ENCODE measurements at regions not wholly inside any gene's neighbourhood (a gene's known extent, or its start where the extent isn't known, plus 50 kb on each side); places are given as distances from the start of the nearest gene placed in this dataset.

- ATAC-seq (ENCODE audit: insufficient read depth, low read depth) (no peak), DNase-seq (no peak)
- no peaks in the 10 kb centered on the region for H4K20me1 ChIP-seq (ENCODE audit: insufficient read depth, low read length)
- H3K79me2 ChIP-seq (ENCODE audit: insufficient read depth, low read length): no peaks in the 10 kb centered on the region
- no peak overlapping the region for H2AFZ ChIP-seq (ENCODE audit: low read depth, low read length)
- H3K4me2 ChIP-seq (ENCODE audit: insufficient read depth, low read length): no peak overlapping the region
- no peak overlapping the region for H3K27ac ChIP-seq (ENCODE audit: low read length)
- TF ChIP-seq EZH2 (IDR thresholded peaks at IDR 0.05; ENCODE audit: borderline replicate concordance, low read depth, low read length, severe bottlenecking) (no peak), CTCF (IDR thresholded peaks at IDR 0.05; ENCODE audit: borderline replicate concordance, extremely low read depth, low read length, poor library complexity, severe bottlenecking) (no peak)
- no peak overlapping the region for H3K9ac ChIP-seq (ENCODE audit: low read depth, low read length)
- H3K9me3 ChIP-seq (ENCODE audit: insufficient read depth, low read length, severe bottlenecking): no peaks in the 10 kb centered on the region
- H3K4me3 ChIP-seq (ENCODE audit: low read depth in 1 of 2, low read length in 2 of 2): no peak overlapping the region
- no peaks in the 10 kb centered on the region for H3K4me1 ChIP-seq (ENCODE audit: insufficient read depth, low read length)
- no peaks in the 10 kb centered on the region for H3K27me3 ChIP-seq (ENCODE audit: insufficient read depth, low read length, poor library complexity)
- no peaks in the 10 kb centered on the region for H3K36me3 ChIP-seq (ENCODE audit: insufficient read depth, low read length)
Measured at GRCh38 chr3:76011121-76011520, 225.8 kb upstream of the ZNF717 start.

DNA sequence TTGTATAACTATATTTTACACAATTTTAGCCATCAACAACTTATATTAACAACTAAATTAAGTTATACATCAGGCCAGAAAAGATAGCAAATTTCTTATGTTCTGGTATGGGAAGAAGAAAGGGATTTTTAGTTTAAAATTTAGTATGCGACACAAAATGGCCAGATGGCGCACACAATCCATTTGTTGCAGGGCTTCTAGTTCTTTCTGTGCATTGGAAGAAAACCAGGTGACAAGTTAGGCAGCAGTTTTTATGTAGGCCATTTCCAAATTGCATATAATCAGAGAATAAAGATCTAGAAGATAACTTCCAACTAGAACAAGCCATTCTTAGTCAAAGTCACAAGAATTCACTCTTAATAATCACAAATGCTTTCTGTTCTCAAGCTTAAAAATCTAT lies 230.1 kb upstream of the ZNF717 start:
- Histone ChIP-seq H2AFZ (ENCODE audit: low read depth, low read length) (no peak overlapping the region), H3K9me3 (ENCODE audit: insufficient read depth, low read length, severe bottlenecking) (no peaks in the 10 kb centered on the region), H3K27ac (ENCODE audit: low read length) (no peak overlapping the region), H3K36me3 (ENCODE audit: insufficient read depth, low read length) (no peaks in the 10 kb centered on the region), H3K9ac (ENCODE audit: low read depth, low read length) (no peak overlapping the region), H3K4me2 (ENCODE audit: insufficient read depth, low read length) (no peak overlapping the region), H3K4me1 (ENCODE audit: insufficient read depth, low read length) (no peaks in the 10 kb centered on the region), H3K27me3 (ENCODE audit: insufficient read depth, low read length, poor library complexity) (no peaks in the 10 kb centered on the region), H3K79me2 (ENCODE audit: insufficient read depth, low read length) (no peaks in the 10 kb centered on the region), H4K20me1 (ENCODE audit: insufficient read depth, low read length) (no peaks in the 10 kb centered on the region), H3K4me3 (ENCODE audit: low read depth in 1 of 2, low read length in 2 of 2) (no peak overlapping the region)
- TF ChIP-seq EZH2 (IDR thresholded peaks at IDR 0.05; ENCODE audit: borderline replicate concordance, low read depth, low read length, severe bottlenecking) (no peak), CTCF (IDR thresholded peaks at IDR 0.05; ENCODE audit: borderline replicate concordance, extremely low read depth, low read length, poor library complexity, severe bottlenecking) (no peak)
- no peak for ATAC-seq (ENCODE audit: insufficient read depth, low read depth)
- DNase-seq: no peak

GRCh38 chr3:76016111-76016510 lies 230.8 kb upstream of the ZNF717 start:
- TF ChIP-seq CTCF (IDR thresholded peaks at IDR 0.05; ENCODE audit: borderline replicate concordance, extremely low read depth, low read length, poor library complexity, severe bottlenecking): no peak
- TF ChIP-seq EZH2 (IDR thresholded peaks at IDR 0.05; ENCODE audit: borderline replicate concordance, low read depth, low read length, severe bottlenecking): no peak
- Histone ChIP-seq H3K4me1 (ENCODE audit: insufficient read depth, low read length) (no peaks in the 10 kb centered on the region), H3K4me3 (ENCODE audit: low read depth in 1 of 2, low read length in 2 of 2) (no peak overlapping the region), H4K20me1 (ENCODE audit: insufficient read depth, low read length) (no peaks in the 10 kb centered on the region), H3K36me3 (ENCODE audit: insufficient read depth, low read length) (no peaks in the 10 kb centered on the region), H3K27ac (ENCODE audit: low read length) (no peak overlapping the region), H3K4me2 (ENCODE audit: insufficient read depth, low read length) (no peak overlapping the region), H3K27me3 (ENCODE audit: insufficient read depth, low read length, poor library complexity) (no peaks in the 10 kb centered on the region), H3K79me2 (ENCODE audit: insufficient read depth, low read length) (no peaks in the 10 kb centered on the region), H3K9ac (ENCODE audit: low read depth, low read length) (no peak overlapping the region), H2AFZ (ENCODE audit: low read depth, low read length) (no peak overlapping the region), H3K9me3 (ENCODE audit: insufficient read depth, low read length, severe bottlenecking) (no peaks in the 10 kb centered on the region)
- ATAC-seq (ENCODE audit: insufficient read depth, low read depth): no peak
- no peak for DNase-seq

Measured in DND-41 (cell line).